EH (cell line): ENCODE measurements at regions not wholly inside any gene's neighbourhood (a gene's known extent, or its start where the extent isn't known, plus 50 kb on each side); places are given as distances from the start of the nearest gene placed in this dataset.

Experiments used
- DNase-seq: peaks from one replicate; pipeline ENCODE4 v3.0.0-alpha.2; 2015; ENCODE audit warnings: low read depth

DNA sequence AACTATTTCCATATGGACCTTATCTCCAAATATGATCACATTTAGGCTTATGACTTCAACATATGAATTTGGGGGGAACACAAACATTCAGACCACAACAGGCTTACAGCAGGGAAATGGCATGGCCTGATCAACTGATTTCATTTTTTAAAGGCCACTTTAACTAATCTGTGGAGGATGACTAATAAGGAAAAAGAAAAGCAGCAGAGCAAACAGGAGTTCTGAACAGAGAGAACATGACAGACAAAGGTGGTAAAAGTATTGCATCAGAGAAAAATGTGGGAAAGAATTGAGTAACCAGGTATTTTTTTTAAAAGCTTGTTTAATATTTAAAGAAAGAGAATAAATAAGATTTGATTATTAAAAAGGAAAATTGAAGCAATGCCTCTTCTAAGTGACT, 366.1 kb upstream of the TMPO start:
- DNase-seq = no peak

DNA sequence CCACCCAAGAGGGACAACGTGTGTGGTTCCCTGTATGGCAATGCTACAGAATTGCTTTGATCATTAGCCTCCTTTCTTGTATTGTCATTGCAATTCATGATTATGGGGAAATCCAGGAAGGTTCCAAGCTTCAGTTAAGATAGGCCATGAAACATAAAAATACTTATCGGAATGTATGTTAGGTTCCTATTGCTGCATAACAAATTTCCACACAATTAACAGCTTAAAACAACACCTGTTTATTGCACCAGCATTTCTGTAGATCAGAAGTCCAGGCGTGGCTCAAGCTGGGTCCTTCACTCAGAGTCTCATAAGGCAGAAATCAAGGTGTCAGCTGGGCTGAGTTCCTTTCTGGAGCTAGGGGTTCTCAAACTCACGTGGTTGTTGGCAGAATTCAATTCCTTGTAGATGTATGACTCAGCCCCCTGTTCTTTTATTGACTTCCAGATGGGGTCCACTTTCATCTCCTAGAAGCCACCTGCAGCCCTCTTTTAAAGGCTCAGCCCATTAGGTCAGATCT, 365.6 kb upstream of the TMPO start:
- DNase-seq = no peak

DNA sequence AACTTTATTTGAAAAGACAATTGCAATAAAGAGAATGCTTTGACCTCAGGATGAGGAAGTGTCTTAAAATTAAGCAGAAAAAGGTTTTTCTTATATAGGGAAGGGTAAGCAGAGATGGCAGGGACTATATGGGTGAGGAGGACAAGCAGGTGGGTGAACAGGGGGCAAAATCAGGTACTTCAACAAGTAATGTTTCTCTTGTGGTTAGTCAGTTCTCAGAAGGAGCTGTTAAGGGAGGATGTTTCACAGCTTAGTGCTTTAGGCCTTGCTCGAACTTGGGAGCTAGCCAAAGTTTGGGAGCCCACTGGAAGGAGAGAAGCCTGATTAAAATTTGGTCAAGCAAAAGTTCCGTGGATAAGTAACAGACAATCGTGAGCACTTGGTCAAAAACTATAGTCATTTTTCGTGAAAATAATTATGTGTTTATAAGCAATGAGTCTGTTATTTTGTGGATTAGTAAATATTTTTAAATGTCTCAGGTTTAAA, 364.2 kb upstream of the TMPO start:
- DNase-seq = no peak

DNA sequence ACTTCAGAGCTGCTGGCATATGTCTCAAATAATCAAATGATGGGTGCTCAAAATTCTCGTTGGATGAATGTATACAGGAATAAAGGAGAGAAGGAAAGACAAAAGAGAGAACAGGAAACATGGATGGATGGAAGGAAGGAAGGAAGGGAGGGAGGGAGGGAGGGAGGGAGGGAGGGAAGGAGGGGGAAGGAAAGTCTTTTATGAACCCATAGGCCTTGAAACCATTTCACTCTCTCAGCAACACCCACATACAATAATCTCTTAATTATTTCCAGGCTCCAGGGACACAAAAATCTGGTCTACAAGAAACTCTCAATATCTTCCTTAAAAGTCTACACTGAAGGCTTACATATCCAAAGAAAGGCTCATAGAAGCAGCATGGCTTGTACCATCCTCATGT, 363.4 kb upstream of the TMPO start:
- DNase-seq = no peak

DNA sequence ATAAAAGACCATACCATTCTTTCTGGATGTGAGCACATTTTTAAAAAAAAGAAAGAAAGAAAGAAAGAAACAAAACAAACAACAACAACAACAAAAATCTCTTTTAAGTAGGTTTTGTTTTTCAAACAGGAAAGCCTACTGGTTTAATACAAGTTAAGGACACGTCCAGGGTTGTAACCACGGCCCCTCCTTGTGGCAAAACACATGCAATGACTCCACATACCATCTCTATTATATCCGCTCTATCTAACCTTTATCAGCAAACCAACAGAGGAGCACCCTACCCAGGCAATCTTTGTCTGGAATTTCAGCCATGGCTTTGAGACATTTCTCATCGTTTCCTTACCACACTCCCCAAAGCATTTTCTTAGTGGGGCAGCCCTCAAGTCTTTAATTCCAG, 360.5 kb upstream of the TMPO start:
- no peak for DNase-seq

DNA sequence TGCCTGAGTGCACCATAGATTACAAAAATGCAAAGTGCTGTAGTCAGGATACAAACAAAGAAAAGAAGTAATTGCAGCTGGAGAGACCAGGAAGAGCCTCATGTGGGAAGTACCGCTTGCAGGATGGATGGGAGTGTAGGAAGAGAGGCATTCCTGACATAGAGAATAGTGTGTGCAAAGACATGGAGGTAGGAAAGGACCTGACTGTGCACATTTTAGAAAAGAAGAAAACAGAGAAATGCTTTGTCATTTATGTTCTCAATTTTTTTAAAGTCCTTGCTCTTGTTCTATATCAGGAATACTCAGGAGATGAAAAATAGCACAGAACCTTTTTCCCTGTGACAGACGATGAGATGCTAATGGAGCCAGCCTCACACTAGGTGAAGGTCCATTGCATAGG, 358.7 kb upstream of the TMPO start:
- no peak for DNase-seq

DNA sequence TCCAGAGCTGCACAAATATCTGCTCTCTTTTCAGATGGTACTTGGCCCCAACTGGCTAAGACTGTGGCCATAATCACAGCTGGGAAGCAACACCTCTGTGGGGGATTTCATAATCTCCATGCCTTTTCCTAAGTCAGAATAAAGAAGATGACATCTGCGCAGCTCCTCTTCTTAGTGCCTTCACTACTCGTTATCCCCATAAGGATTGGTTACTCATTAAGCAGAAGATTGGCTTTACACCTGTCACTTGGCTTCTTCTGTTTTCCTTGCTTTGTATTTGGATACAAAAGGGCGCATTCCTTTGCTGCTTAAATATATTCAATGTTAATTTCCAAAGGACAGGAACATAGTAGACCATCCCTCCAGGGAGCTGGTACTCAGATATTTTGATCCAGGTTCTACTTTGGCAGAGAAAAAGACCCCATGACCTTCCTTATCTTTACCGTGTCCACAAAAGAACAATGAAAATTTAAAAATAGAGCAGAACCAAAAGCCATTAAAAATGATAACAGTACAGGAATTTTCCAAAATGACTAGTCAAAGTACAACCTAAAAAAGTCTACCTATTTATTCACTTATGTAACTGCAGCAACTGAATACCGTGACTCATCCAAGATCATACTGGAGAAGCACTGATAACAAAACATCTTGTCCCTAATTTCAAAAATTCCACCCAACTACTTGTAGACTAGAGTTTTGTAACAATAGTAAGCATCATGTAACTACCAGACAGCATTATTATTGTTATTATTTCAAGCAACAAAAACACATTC, 352.3 kb upstream of the TMPO start:
- DNase-seq = no peak

DNA sequence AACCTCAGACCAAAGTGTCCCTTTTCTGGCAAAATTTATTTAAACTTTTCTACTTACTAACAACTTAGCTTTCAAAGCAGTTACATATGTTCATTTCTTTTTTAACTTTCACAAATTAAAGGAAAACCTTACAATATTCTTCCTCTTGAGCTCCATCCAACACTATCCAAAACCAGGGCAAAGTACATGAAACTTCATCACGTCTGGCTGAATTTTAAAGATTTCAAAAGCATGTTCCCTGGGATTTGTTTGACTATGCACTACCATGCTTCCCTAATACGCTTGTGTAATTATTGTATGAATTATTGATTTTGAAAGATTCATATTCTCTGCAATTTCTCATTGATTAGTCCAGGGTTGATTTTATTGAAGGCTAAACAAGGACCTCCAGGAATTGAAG, 343.1 kb upstream of the TMPO start:
- no peak for DNase-seq

DNA sequence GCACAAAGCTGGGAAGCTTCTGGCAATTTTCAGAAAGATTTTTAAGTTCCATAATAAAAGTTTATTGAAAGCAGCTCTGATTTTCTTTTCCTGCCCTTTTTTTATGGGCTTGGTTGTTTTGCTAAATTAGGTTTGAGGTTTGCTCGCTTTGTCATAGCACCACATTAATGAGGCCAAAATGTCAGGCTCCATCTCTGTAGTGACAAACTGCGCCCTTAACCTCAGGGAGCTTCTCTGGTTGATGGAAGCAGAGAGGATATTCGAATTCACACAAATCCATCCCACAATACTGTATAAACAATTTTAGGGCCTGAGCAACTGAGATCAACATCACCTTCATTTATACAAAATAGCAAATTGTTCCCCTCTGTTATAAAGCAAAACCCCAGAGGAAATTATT, 342.6 kb upstream of the TMPO start:
- no peak for DNase-seq

DNA sequence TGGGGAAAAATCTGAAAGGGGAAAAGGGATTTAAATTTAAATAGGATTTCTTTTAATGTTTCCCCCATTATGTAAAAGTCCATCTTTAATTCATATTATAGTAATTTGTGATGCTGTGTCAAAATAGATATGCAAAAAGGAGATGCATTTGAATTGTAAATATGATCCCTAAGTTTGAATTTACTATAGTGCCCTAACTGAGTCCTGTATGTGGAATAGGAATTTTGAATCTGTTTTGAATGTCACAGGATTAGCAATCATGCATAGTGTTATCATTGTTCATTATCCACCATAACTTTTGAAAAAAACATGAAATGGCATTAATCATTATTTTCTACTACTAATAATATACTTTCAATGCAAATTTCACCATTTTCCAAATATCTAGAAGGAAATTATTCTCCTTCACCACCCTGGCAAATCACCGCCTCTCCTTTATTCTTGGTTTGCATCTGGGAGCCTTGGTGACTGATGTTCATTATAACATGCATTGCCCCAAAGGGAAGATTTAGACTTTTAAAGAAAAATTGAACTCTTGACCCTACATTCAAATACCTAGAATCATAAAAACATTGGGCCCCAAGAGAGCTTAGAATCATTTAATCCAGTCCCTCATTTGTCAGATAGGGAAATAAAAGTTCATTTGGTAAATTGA, 341.5 kb upstream of the TMPO start:
- no peak for DNase-seq

DNA sequence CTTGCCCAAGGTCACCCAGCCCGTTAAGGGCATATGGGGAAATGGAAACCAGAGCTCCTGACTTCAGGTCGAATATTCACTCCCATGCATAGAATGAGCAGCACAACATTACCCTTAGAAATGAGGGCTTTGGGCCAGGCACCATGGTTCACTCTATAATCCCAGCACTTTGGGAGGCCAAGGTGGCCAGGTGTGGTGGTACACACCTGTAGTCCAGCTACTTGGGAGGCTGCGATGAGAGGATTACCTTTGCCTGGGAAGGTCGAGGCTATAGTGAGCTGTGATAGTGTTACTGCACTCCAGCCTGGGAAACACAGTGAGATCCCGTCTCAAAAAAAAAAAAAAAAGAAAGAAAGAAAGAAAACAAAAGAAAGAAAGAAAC, 341.0 kb upstream of the TMPO start:
- no peak for DNase-seq

DNA sequence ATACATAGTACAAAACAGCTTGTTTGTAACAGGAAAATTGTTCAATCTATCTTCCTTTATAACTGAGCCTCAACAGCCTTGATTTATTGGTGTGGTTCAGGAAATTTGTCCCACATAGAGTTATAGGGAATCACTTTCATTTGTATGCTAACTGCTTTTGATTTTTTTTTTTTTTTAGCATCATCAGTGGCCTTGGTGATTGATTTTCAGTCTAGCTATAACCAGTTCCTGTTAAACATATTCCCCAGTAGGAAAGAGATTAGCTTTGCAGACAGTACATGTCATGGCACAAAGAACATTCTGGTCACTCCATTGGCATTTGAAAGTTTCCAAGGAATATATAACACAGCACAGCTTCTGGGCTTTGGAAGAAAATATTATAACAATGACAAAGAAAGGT, 337.3 kb upstream of the TMPO start:
- DNase-seq = no peak

DNA sequence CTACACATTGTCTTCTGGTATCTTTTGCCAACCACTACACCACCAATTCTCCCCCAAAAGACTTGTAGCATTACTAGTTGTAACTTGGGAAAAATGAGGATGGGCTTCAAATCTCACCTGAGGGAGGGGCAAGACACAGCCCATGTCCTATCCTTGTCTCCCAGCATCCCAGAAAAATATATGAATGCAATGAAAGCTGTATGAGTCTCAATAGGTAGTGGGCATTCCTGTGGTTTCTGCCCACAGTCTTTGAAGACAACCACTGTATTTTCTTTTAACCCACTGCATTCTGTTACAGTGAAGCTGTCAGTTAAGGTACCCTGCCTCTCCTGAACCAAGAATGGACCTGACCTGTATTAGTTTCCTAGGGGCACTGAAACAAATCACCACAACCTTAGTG, 336.2 kb upstream of the TMPO start:
- DNase-seq = no peak

DNA sequence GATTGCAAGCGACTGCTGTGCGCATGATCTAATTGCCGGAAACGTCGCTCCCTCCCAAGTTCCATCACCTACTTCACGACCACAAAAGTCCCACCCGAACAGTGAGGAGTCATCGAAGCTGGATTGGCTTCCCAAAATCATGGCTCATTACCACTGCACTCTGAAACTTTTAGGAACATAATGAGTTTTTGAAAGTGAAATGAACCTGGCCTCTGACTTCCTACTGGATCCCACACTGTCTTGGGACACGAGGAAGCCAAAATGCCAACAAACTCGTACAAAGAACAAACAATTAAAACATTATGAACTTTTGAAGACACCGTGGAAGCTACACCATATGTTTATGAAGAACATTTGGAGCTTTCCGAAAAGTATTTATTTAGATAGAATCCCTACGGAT, 334.8 kb upstream of the TMPO start:
- no peak for DNase-seq

DNA sequence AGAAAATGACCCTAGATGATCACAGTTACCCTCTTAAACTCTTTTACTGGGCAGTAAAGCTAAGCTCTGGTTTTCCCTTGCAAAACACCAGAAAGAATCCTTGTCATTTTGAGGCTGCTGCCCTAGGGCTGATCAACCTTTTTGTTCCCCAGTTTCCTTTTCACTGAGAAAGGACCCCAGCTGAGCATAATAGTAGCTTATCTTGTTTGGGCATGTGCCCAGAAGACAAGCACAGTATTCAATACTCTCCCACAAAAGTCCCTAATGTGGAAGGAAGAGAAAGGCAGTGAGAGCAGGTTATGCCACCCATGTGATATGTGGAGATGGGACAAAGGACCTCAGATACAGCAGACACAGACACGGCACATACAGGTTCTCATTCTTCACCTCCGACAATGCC, 332.6 kb upstream of the TMPO start:
- DNase-seq = no peak

DNA sequence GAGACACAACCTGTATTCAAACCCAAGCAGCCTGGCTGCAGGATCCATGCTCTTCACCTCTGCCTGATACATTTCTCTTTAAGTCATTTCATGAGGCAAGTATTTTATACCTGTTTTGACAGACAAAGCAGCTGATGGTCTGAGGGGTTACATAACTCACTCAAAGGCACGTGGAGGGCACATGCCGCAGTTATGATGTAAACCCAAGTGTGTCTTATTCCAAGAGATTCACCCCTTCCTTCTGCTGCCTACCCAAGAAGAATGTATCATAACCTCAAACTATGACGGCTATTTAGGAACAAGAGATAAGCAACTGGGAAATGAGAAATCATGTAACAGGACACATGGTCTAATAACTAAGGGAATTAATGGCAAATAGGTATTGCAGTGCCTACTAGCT, 329.8 kb upstream of the TMPO start:
- no peak for DNase-seq

DNA sequence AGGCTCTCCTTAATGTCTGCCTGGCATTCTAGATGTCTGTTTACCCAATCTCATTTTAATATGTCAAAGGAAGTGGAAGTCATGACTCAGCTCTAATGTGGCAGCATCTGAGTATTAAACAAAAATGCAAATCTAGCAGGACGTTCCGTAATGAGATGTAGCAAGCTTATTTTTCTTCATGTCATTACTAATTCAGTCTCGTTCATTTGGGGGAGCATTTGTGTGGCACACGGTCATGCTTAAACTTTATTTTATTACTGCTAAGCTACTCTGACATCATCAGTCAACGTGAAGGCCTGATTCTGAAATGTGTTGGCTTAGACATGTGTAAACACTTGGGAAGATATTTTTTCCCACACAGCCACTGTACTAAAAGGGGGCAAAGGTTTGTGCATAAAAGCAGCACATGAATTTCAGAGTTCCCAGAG, 326.7 kb upstream of the TMPO start:
- no peak for DNase-seq

DNA sequence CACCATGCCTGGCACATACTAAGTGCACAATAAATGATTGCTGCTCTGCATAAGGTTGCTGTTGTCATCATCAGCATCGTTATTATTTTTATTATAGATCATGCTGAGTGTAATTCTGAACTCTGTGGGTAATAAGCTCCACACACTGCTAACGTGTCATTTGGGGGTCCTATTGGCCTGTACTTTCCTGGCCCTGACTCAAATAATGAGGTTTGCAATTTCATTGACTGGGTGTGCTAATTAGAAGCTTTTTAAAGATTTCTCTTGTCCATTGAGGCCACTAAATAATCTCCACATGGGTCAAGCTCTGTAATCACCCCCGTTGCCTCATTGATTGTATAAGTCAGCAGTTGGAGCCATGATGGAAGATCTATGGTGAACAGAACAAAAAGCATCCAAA, 320.8 kb upstream of the TMPO start:
- DNase-seq = no peak

DNA sequence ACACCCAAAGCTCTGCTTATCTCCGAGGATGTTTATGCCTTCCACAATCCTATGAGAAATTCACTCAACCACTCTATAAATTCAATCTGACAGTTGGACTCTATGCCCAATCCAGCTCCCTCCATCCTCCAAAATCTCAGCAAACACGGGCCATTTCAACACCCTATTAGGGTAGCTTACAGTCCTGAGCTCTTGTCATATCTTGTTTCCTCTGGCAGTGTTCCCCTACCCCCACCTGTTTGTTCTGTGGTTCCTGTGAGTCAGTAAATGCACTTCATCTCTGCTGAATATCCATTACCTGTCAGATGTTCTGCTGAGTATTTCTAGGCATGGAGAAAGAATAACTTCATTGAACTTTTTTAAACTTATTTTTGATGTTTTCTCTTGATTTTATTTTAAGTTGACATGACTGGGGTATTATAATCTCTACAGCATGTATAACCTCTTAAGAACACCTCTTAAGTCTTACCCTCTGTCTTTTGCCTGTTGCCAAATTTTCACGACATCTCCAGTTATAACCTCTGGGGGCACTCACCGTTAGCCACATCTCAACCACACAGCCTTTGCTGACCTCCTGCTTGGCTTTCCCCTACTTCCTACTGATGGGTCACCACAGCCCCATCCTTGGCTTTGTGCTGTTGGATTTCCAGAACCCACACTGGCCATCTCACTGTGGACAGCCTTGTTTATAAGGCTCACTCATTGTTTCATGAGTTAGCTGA, 317.0 kb upstream of the TMPO start:
- DNase-seq = no peak

DNA sequence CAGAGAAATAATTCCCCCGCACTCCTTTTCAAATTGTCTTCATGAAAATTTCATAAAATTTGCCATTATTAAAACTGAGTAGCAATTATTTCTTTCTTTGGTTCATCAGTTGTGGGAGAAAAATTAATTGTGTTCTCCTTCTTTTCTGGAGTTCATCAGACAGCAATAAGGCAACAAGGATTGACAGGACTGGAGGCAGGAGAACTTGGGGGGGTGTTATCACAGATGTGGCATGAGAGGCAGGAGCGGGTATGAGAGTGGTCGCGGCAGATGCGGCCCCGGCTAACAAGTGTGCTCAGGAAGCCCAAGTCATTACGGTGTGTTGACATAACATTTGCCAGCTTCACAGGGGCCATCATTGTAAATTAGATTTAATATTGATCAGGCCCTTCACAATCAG, 306.6 kb upstream of the TMPO start:
- no peak for DNase-seq

DNA sequence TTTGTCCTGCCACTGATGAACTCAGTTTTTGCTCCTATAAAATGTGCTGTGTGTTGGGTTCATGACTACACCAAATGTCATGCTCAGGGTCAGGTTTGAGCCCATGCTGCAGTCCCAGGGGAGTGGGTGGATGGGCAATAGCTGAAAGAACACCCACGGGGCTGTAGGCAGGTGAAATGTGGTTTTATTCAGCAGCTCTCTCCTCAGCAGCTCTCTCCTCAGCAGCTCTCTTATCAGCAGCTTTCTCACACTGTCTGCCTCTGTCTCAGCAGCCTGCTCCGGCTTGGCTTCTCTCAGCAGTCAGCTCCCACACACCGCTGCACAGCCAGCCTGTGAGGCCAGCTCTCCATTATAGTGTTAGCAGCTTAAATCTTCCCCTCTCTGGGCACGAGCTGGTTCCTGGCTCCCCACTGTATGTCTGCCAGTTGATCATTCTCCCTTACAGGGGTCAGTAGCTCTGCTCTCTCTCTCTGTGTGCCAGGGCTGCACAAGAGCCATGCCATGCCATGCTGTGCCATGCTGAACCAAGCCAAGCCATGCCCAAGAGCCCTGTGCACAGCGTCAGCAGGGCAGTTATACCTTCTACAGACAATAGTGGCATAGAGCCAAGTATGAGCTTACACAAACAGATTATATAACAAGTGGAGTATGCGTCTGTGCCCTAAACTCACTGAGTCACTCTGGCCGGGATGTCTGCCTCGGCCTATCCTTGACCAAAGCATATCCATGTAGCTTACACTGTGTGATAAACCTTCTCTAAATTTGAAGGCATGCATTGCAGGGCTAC, 303.3 kb upstream of the TMPO start:
- DNase-seq = no peak

DNA sequence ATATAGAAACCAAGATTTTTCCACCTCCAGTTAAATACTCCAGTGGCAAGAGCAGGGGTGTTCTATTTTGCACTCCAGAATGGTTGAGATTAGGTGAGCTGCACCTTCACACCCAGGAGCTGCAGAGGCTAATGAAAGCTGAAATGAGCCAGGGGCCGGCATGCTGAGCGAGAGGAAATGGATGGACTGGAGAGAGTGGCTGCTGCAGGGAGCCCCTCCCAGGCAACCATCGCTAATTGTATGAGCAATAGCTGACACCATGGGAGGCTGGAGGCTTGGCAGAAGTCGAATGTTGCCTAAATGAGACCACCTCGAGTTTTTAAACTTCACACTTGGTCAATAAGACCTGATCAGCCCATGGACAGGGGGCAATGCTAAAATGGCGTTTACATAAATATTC, 301.8 kb upstream of the TMPO start:
- DNase-seq = no peak
